Nephron (organoid): ENCODE measurements at regions not wholly inside any gene's neighbourhood (a gene's known extent, or its start where the extent isn't known, plus 50 kb on each side); places are given as distances from the start of the nearest gene placed in this dataset.

ENCODE experiments used
- H3K27ac Mint-ChIP-seq, 3 experiments: 2 replicates each; pipeline ENCODE4 v1.8.0; 2020; ENCODE audit warnings: mixed read lengths in 3 of 3, mild to moderate bottlenecking in 2 of 3, moderate library complexity in 1 of 3
- H3K27me3 Mint-ChIP-seq: 2 replicates; pipeline ENCODE4 v1.8.0; 2021; ENCODE audit warnings: low read depth, mild to moderate bottlenecking, moderate library complexity, mixed read lengths
- H3K36me3 Mint-ChIP-seq: 2 replicates; pipeline ENCODE4 v1.8.0; 2020; ENCODE audit warnings: low read depth, mixed read lengths
- H3K4me1 Mint-ChIP-seq: 2 replicates; pipeline ENCODE4 v1.8.0; 2020; ENCODE audit warnings: mixed read lengths
- H3K4me3 Mint-ChIP-seq, 3 experiments: 2 replicates each; pipeline ENCODE4 v1.8.0; 2020; ENCODE audit warnings: mild to moderate bottlenecking in 3 of 3, mixed read lengths in 3 of 3, moderate library complexity in 2 of 3
- H3K9me3 Mint-ChIP-seq: 2 replicates; pipeline ENCODE4 v1.8.0; 2020; ENCODE audit warnings: mixed read lengths
- TF ChIP-seq, protein P1 (sequence below), 3 experiments: fragments of 200-600 bp; sonication (generic); IDR thresholded peaks; one replicate each; pipeline ENCODE4 v1.5.0; 2021; ENCODE audit warnings: antibody characterized with exemption in 3 of 3; ENCODE audit not compliant: unreplicated experiment in 3 of 3

DNA sequence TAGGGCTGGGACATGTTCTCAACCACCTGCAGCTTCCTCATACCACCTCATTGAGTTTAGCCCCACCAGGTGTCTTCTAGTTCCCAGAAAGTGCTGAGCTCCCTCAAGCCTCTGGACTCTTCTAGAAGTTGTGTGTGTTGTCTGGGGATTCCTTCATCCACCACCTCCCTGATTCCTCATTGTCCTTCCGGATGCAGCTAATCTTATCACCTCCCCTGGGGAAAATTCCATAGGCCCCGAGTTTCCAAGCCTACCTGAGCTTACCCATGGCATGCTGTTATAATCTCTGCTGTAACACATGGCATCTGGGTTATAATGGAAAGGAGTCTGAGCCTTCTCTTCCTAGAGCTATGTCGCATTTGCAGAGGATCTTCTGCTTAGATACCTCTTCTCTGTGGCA is 243.5 kb upstream of the SDK2 start:
- TF ChIP-seq, protein P1, sequence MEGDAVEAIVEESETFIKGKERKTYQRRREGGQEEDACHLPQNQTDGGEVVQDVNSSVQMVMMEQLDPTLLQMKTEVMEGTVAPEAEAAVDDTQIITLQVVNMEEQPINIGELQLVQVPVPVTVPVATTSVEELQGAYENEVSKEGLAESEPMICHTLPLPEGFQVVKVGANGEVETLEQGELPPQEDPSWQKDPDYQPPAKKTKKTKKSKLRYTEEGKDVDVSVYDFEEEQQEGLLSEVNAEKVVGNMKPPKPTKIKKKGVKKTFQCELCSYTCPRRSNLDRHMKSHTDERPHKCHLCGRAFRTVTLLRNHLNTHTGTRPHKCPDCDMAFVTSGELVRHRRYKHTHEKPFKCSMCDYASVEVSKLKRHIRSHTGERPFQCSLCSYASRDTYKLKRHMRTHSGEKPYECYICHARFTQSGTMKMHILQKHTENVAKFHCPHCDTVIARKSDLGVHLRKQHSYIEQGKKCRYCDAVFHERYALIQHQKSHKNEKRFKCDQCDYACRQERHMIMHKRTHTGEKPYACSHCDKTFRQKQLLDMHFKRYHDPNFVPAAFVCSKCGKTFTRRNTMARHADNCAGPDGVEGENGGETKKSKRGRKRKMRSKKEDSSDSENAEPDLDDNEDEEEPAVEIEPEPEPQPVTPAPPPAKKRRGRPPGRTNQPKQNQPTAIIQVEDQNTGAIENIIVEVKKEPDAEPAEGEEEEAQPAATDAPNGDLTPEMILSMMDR (IDR thresholded peaks at IDR 0.05; ENCODE audit: unreplicated experiment in 3 of 3): no peak
- no peak overlapping the region for H3K27ac Mint-ChIP-seq
- H3K27me3 Mint-ChIP-seq: peaks cover 32% of the 10 kb centered on the region
- no peaks in the 10 kb centered on the region for H3K36me3 Mint-ChIP-seq
- no peaks in the 10 kb centered on the region for H3K9me3 Mint-ChIP-seq
- no peaks in the 10 kb centered on the region for H3K4me1 Mint-ChIP-seq
- no peak overlapping the region for H3K4me3 Mint-ChIP-seq

DNA sequence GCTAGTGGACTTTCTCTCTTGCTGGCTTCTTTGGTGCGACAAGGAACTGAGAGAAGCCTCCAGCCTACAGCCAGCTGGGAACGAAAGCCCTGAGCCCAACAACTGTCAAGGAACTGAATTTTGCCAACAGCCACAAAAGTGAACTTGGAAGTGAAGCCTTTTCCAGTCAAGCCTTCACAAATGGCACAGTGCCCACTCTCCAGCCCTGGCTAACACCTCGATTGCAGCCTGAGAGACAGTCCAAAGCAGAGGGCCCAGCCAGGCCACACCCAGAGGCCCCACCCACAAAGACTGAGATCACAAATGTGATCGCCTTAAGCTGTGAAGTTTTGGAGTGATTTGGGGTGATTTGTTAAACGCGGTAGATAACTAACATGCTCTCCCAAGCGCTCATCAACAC is 244.6 kb upstream of the SDK2 start:
- TF ChIP-seq, protein P1 (IDR thresholded peaks at IDR 0.05; ENCODE audit: unreplicated experiment in 3 of 3): no peak
- Mint-ChIP-seq H3K4me1 (no peaks in the 10 kb centered on the region), H3K9me3 (no peaks in the 10 kb centered on the region), H3K36me3 (no peaks in the 10 kb centered on the region), H3K27ac (no peak overlapping the region), H3K4me3 (no peak overlapping the region), H3K27me3 (peaks cover 25% of the 10 kb centered on the region)

DNA sequence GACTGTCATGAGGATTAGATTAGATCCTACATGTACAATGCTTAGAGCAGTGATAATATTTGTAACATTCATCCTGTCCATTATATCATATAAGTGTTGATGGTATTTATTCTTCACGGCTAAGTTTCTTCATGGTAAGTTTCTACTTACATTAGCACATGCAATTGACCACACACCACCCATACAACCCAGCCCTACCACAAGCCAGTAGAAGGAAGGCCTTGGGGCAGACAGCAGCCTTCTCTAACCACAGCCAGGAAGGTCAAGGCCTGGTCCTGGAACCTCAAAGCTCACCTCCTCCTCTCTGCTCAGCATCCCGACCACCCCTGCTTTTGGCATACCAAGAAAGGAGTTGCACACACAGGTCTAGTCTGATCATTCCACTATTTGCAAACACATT is 245.2 kb upstream of the SDK2 start:
- Mint-ChIP-seq H3K27me3 (peaks cover 22% of the 10 kb centered on the region), H3K4me3 (no peak overlapping the region), H3K36me3 (no peaks in the 10 kb centered on the region), H3K9me3 (no peaks in the 10 kb centered on the region), H3K4me1 (no peaks in the 10 kb centered on the region), H3K27ac (no peak overlapping the region)
- TF ChIP-seq, protein P1 (IDR thresholded peaks at IDR 0.05; ENCODE audit: unreplicated experiment in 3 of 3): no peak

DNA sequence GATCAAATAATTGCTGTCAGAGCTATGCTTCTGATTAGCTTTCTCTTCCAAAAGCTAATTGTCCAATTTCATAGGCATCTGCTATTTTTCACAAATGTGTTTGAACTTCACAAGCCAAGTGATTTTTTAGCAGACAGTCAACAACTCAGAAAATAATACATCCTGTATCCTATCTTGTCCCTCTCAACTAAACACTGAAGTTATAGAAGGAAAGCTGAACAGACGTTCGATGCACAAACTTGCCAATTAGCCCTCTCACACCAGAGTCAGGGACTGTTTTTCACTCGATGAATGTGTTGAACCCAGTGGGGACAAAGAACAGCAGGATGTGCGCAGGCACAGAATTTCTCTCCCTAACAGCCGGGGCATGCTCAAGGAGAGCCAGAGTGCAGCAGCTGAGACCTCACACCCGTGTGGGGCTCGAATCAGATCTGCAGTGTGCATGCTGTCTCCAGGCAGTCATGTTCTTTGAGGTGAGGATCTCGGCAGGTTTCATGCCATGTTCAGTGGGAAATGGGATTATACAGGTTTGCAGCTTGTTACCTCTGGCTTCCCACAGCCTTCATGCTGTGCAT is 246.7 kb upstream of the SDK2 start:
- Mint-ChIP-seq H3K9me3 (peaks cover 3% of the 10 kb centered on the region), H3K27me3 (peaks cover 24% of the 10 kb centered on the region), H3K27ac (no peak overlapping the region), H3K4me3 (no peak overlapping the region), H3K36me3 (no peaks in the 10 kb centered on the region), H3K4me1 (no peaks in the 10 kb centered on the region)
- TF ChIP-seq, protein P1 (IDR thresholded peaks at IDR 0.05; ENCODE audit: unreplicated experiment in 3 of 3): no peak

DNA sequence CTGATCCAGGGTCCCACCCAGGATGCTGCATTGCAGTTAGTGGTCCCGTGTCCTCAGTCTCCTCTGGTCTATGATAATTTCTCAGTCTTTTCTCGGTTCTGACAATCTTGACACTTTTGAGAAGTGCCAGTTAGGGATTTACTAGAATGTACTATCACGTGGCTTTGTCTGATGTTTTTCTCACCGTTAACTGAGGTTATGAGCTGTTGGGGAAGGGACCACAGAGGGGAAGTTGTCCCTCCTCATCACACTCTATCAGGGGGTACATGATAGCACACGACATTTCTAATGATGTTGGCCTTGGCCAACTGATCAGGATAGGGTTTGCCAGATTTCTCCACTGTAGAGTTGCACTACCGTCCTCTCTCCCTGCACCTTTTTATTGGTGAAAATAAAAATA is 250.9 kb upstream of the SDK2 start:
- no peaks in the 10 kb centered on the region for H3K4me1 Mint-ChIP-seq
- H3K4me3 Mint-ChIP-seq: no peak overlapping the region
- TF ChIP-seq, protein P1 (IDR thresholded peaks at IDR 0.05; ENCODE audit: unreplicated experiment in 3 of 3): no peak
- no peaks in the 10 kb centered on the region for H3K36me3 Mint-ChIP-seq
- peaks cover 46% of the 10 kb centered on the region for H3K27me3 Mint-ChIP-seq
- H3K9me3 Mint-ChIP-seq: peaks cover 3% of the 10 kb centered on the region
- H3K27ac Mint-ChIP-seq: no peak overlapping the region

DNA sequence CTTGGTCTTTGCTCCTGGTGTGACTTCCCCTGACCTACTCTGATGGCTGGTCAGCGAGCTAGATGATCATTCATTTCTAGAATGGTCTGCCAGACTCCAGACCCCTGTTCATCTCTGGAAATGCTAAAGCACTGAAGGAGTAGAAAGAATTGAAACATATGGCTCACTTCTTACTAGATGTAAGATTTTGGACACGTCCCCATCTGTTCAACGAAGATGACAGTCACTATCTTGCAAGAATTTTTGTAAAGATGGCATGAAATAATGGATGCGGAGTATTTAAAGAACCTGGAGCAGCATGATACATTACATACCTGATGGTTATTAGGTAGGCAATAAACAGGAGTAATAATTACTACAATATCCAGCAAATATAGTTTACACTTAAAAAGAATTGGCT is 252.7 kb upstream of the SDK2 start:
- H3K36me3 Mint-ChIP-seq: no peaks in the 10 kb centered on the region
- TF ChIP-seq, protein P1 (IDR thresholded peaks at IDR 0.05; ENCODE audit: unreplicated experiment in 3 of 3): no peak
- no peak overlapping the region for H3K4me3 Mint-ChIP-seq
- H3K4me1 Mint-ChIP-seq: peaks cover 4% of the 10 kb centered on the region
- peaks cover 5% of the 10 kb centered on the region for H3K9me3 Mint-ChIP-seq
- no peak overlapping the region for H3K27ac Mint-ChIP-seq
- H3K27me3 Mint-ChIP-seq: peaks cover 60% of the 10 kb centered on the region
